GM19395 (cell line): ENCODE measurements at regions not wholly inside any gene's neighbourhood (a gene's known extent, or its start where the extent isn't known, plus 50 kb on each side); places are given as distances from the start of the nearest gene placed in this dataset.
"Not testable (repeated sequence)": the region's sequence is repeated elsewhere in the genome, so short reads cannot be mapped to it uniquely, and the experiment has no call there.

ENCODE experiments used
- ATAC-seq: cut with Tn5 transposase; IDR thresholded peaks from one replicate; pipeline ENCODE4 v1.9.1; 2021; ENCODE audit warnings: mild to moderate bottlenecking, moderate library complexity; ENCODE audit not compliant: unreplicated experiment

- no peak for ATAC-seq
These were observed 333.9 kb upstream of the ATP10A start for GRCh38 chr15:26197060-26197459.

GRCh38 chr15:26191193-26191592, 328.1 kb upstream of the ATP10A start:
- ATAC-seq = no peak

- ATAC-seq = not testable (repeated sequence)
These were observed 323.0 kb upstream of the ATP10A start for GRCh38 chr15:26186138-26186537.

GRCh38 chr15:26182441-26182840, 319.3 kb upstream of the ATP10A start:
- no peak for ATAC-seq

- ATAC-seq = no peak
These were observed 316.8 kb upstream of the ATP10A start for GRCh38 chr15:26179906-26180305.

- ATAC-seq = no peak
These were observed 315.6 kb upstream of the ATP10A start for GRCh38 chr15:26178640-26179220.

GRCh38 chr15:26177816-26178215, 314.7 kb upstream of the ATP10A start:
- no peak for ATAC-seq

GRCh38 chr15:26176831-26177230, 313.7 kb upstream of the ATP10A start:
- ATAC-seq = no peak

GRCh38 chr15:26171266-26171665, 308.1 kb upstream of the ATP10A start:
- ATAC-seq = no peak

- ATAC-seq = no peak
These were observed 303.3 kb upstream of the ATP10A start for GRCh38 chr15:26166429-26166828.

- no peak for ATAC-seq
These were observed 302.4 kb upstream of the ATP10A start for GRCh38 chr15:26165546-26165945.

GRCh38 chr15:26160343-26160742, 297.2 kb upstream of the ATP10A start:
- ATAC-seq = no peak

- ATAC-seq = no peak
These were observed 295.0 kb upstream of the ATP10A start for GRCh38 chr15:26158176-26158575.

GRCh38 chr15:26157081-26157480, 294.0 kb upstream of the ATP10A start:
- ATAC-seq = no peak

GRCh38 chr15:26156051-26156450, 292.9 kb upstream of the ATP10A start:
- no peak for ATAC-seq

GRCh38 chr15:26148156-26148860, 285.2 kb upstream of the ATP10A start:
- ATAC-seq = no peak

GRCh38 chr15:26146202-26146601, 283.1 kb upstream of the ATP10A start:
- no peak for ATAC-seq

- ATAC-seq = no peak
These were observed 282.7 kb upstream of the ATP10A start for GRCh38 chr15:26145796-26146195.

- no peak for ATAC-seq
These were observed 281.7 kb upstream of the ATP10A start for GRCh38 chr15:26144836-26145235.

- no peak for ATAC-seq
These were observed 280.1 kb upstream of the ATP10A start for GRCh38 chr15:26143221-26143620.

GRCh38 chr15:26134812-26135211, 271.7 kb upstream of the ATP10A start:
- no peak for ATAC-seq

GRCh38 chr15:26134152-26134551, 271.0 kb upstream of the ATP10A start:
- ATAC-seq = no peak

GRCh38 chr15:26132811-26133210, 269.7 kb upstream of the ATP10A start:
- ATAC-seq = no peak
